GM23338 (cell line): ENCODE measurements at regions not wholly inside any gene's neighbourhood (a gene's known extent, or its start where the extent isn't known, plus 50 kb on each side); places are given as distances from the start of the nearest gene placed in this dataset.

Experiments used
- ATAC-seq: fragments of 200-7000 bp; cut with Tn5 transposase; 3 replicates; pipeline ENCODE4 v1.9.1; 2020
- DNase-seq: peaks from one replicate; pipeline ENCODE4 v3.0.0-alpha.2; 2015; ENCODE audit warnings: low spot score
- H2AFZ ChIP-seq: fragments of 200-600 bp; sonication (generic); 2 replicates; pipeline ENCODE4 v1.8.0; 2016; ENCODE audit warnings: antibody characterized with exemption, mild to moderate bottlenecking, moderate library complexity
- H3F3A ChIP-seq: fragments of 200-600 bp; sonication (generic); replicated peaks from 2 replicates; pipeline ENCODE4 v1.8.0; 2017; ENCODE audit warnings: antibody characterized with exemption, mixed run types, low read depth
- H3K27ac ChIP-seq: fragments of 200-600 bp; sonication (generic); 2 replicates; pipeline ENCODE4 v1.6.1; 2016; ENCODE audit warnings: low read depth
- H3K27me3 ChIP-seq: fragments of 200-600 bp; sonication (generic); 2 replicates; pipeline ENCODE4 v1.8.0; 2016; ENCODE audit warnings: mild to moderate bottlenecking, mixed run types, moderate library complexity; ENCODE audit not compliant: insufficient read depth
- H3K36me3 ChIP-seq: fragments of 200-600 bp; sonication (generic); 2 replicates; pipeline ENCODE4 v1.8.0; 2016; ENCODE audit warnings: mild to moderate bottlenecking; ENCODE audit not compliant: insufficient read depth
- H3K4me1 ChIP-seq: fragments of 200-600 bp; sonication (generic); 2 replicates; pipeline ENCODE4 v1.8.0; 2016; ENCODE audit warnings: mild to moderate bottlenecking, moderate library complexity; ENCODE audit not compliant: insufficient read depth
- H3K4me2 ChIP-seq: fragments of 200-600 bp; sonication (generic); 2 replicates; pipeline ENCODE4 v1.7.1; 2017; ENCODE audit warnings: mixed run types
- H3K4me3 ChIP-seq: fragments of 200-600 bp; sonication (generic); 2 replicates; pipeline ENCODE4 v1.6.1; 2016; ENCODE audit warnings: mixed run types
- H3K79me2 ChIP-seq: fragments of 200-600 bp; sonication (generic); replicated peaks from 2 replicates; pipeline ENCODE4 v1.8.0; 2017; ENCODE audit warnings: mild to moderate bottlenecking; ENCODE audit not compliant: insufficient read depth
- H3K9me2 ChIP-seq: fragments of 200-600 bp; sonication (generic); 2 replicates; pipeline ENCODE4 v1.8.0; 2017; ENCODE audit not compliant: insufficient read depth
- H4K20me1 ChIP-seq: fragments of 200-600 bp; sonication (generic); replicated peaks from 2 replicates; pipeline ENCODE4 v1.8.0; 2017; ENCODE audit warnings: mild to moderate bottlenecking; ENCODE audit not compliant: insufficient read depth
- H3K27ac Mint-ChIP-seq: 2 replicates; pipeline ENCODE4 v1.8.0; 2020; ENCODE audit warnings: inconsistent platforms, mild to moderate bottlenecking, moderate library complexity, mixed read lengths
- H3K27me3 Mint-ChIP-seq: 3 replicates; pipeline ENCODE4 v1.8.0; 2022; ENCODE audit warnings: low read depth, mild to moderate bottlenecking, moderate library complexity, mixed read lengths, inconsistent platforms; ENCODE audit not compliant: insufficient read depth, poor library complexity
- H3K36me3 Mint-ChIP-seq: 3 replicates; pipeline ENCODE4 v1.8.0; 2021; ENCODE audit warnings: low read depth, mild to moderate bottlenecking, inconsistent platforms, moderate library complexity, mixed read lengths
- H3K4me1 Mint-ChIP-seq: 3 replicates; pipeline ENCODE4 v1.8.0; 2020; ENCODE audit warnings: mild to moderate bottlenecking, inconsistent platforms, mixed read lengths
- H3K4me3 Mint-ChIP-seq: 3 replicates; pipeline ENCODE4 v1.8.0; 2021; ENCODE audit warnings: moderate library complexity, mild to moderate bottlenecking, inconsistent platforms, mixed read lengths
- H3K9me3 Mint-ChIP-seq: 3 replicates; pipeline ENCODE4 v1.8.0; 2020; ENCODE audit warnings: moderate library complexity, mild to moderate bottlenecking, inconsistent platforms, mixed read lengths
- CREB1 ChIP-seq: fragments of 250-450 bp; sonication (Bioruptor Pico); IDR thresholded peaks from 2 replicates; pipeline ENCODE4 v1.5.0; 2020; ENCODE audit warnings: low read depth, mild to moderate bottlenecking, moderate library complexity
- EZH2 ChIP-seq: fragments of 200-600 bp; sonication (generic); IDR thresholded peaks from one replicate; pipeline ENCODE4 v1.8.0; 2017; ENCODE audit warnings: antibody characterized with exemption, mild to moderate bottlenecking, low read depth; ENCODE audit not compliant: unreplicated experiment
- EZH2phosphoT487 ChIP-seq: fragments of 200-600 bp; sonication (generic); IDR thresholded peaks from one replicate; pipeline ENCODE4 v1.8.1; 2018; ENCODE audit warnings: antibody characterized with exemption; ENCODE audit not compliant: unreplicated experiment
- JUNB ChIP-seq: IDR thresholded peaks from one replicate; pipeline ENCODE4 v1.6.1; 2016; ENCODE audit warnings: antibody characterized with exemption; ENCODE audit not compliant: unreplicated experiment
- STAT1 ChIP-seq: IDR thresholded peaks from one replicate; pipeline ENCODE4 v1.6.1; 2016; ENCODE audit warnings: antibody characterized with exemption; ENCODE audit not compliant: unreplicated experiment
- ZNF114 ChIP-seq: fragments of 250-450 bp; sonication (Bioruptor Pico); IDR thresholded peaks from 2 replicates; pipeline ENCODE4 v1.5.0; 2020; ENCODE audit warnings: mild to moderate bottlenecking, moderate library complexity
- ZNF331 ChIP-seq: fragments of 250-450 bp; sonication (Bioruptor Pico); IDR thresholded peaks from 2 replicates; pipeline ENCODE4 v1.5.0; 2020; ENCODE audit warnings: low read depth, mild to moderate bottlenecking, moderate library complexity
- TF ChIP-seq, protein P1 (sequence below): fragments of 250-450 bp; sonication (Bioruptor Pico); IDR thresholded peaks from 2 replicates; pipeline ENCODE4 v1.5.0; 2020; ENCODE audit warnings: mild to moderate bottlenecking, moderate library complexity
- TF ChIP-seq, protein P2 (sequence below): IDR thresholded peaks from 2 replicates; pipeline ENCODE4 v1.6.1; 2016; ENCODE audit warnings: antibody characterized with exemption
- TF ChIP-seq, protein P3 (sequence below): IDR thresholded peaks from one replicate; pipeline ENCODE4 v1.6.1; 2018; ENCODE audit warnings: antibody characterized with exemption; ENCODE audit not compliant: unreplicated experiment

DNA sequence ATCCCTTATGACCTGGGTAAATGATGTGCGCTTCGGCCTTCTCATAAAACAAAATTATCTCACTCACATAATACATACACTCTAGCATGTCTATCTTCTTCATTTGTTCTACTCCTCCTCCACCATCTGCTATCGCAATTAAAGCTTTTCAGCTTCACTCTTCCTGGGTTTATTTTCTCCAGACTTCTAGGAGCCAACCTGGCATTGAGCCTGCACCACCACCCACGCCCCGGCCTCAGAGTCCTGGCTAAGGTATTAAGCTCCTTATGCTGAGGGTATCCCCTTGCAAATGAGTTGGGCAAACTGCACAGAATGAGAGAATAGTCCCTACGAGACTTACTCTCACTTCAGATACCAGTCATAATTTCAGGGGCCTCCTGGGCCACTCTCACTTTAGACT is 236.1 kb upstream of the CDH12 start (continued):
- TF ChIP-seq ZNF114 (CRISPR knock-in tag) (no peak), CREB1 (CRISPR knock-in tag) (no peak)

DNA sequence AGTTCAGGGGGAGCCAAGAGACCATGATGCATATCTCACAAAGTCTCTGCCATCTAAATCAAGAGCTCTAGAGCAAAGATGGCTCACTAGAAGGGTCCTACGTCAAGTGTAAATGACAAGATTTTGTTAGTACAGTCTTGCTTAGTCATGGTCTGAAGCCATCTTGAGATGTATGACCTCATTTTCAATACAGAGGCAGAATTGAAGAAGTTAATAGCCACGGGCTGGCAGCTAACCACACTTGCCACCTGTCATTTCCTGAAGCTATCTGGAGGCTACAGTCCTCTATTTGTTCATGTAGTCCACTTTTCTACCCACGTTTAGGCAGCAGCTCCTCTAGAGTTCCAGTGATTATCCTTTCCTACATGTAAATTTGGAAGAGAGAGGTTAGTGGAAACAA is 231.7 kb upstream of the CDH12 start:
- no peak for ATAC-seq
- no peak for TF ChIP-seq EZH2
- TF ChIP-seq ZNF114 (CRISPR knock-in tag) = no peak
- no peak overlapping the region for H3K27ac Mint-ChIP-seq

DNA sequence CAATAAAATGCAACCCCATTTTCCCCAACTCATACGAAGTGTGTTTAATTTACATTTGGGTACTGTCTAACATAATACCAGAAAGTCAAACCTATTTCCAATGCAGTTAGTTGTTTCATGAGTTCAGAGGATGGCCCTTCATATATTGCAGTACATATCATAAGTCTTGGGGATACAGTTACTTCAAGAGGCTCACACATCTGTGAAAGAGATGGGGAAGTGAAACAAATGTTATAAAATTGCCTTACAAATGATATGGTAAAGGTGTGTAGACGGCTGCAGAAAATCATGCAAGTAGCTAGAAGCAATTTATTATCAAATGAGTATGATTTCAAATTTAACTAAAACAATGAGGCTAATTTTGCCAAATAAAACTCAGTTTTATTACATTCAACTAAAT is 219.0 kb upstream of the CDH12 start:
- no peaks in the 10 kb centered on the region for H3K27me3 ChIP-seq
- no peaks in the 10 kb centered on the region for H3K36me3 ChIP-seq
- H3K27ac ChIP-seq = no peak overlapping the region
- H2AFZ ChIP-seq = no peak overlapping the region
- ATAC-seq = no peak
- no peaks in the 10 kb centered on the region for H3K79me2 ChIP-seq
- H3K4me3 ChIP-seq = no peak overlapping the region
- H3K36me3 Mint-ChIP-seq = no peaks in the 10 kb centered on the region
- H3K4me2 ChIP-seq = no peak overlapping the region
- no peak overlapping the region for H3K4me3 Mint-ChIP-seq
- peaks cover 2% of the 10 kb centered on the region for H3K27me3 Mint-ChIP-seq
- no peaks in the 10 kb centered on the region for H3F3A ChIP-seq
- H3K4me1 ChIP-seq = no peaks in the 10 kb centered on the region
- H4K20me1 ChIP-seq = no peaks in the 10 kb centered on the region
- DNase-seq = no peak
- H3K9me3 Mint-ChIP-seq = no peaks in the 10 kb centered on the region
- no peak for TF ChIP-seq ZNF331 (CRISPR knock-in tag)
- TF ChIP-seq EZH2 = no peak
- no peak for TF ChIP-seq EZH2phosphoT487
- TF ChIP-seq, protein P1, sequence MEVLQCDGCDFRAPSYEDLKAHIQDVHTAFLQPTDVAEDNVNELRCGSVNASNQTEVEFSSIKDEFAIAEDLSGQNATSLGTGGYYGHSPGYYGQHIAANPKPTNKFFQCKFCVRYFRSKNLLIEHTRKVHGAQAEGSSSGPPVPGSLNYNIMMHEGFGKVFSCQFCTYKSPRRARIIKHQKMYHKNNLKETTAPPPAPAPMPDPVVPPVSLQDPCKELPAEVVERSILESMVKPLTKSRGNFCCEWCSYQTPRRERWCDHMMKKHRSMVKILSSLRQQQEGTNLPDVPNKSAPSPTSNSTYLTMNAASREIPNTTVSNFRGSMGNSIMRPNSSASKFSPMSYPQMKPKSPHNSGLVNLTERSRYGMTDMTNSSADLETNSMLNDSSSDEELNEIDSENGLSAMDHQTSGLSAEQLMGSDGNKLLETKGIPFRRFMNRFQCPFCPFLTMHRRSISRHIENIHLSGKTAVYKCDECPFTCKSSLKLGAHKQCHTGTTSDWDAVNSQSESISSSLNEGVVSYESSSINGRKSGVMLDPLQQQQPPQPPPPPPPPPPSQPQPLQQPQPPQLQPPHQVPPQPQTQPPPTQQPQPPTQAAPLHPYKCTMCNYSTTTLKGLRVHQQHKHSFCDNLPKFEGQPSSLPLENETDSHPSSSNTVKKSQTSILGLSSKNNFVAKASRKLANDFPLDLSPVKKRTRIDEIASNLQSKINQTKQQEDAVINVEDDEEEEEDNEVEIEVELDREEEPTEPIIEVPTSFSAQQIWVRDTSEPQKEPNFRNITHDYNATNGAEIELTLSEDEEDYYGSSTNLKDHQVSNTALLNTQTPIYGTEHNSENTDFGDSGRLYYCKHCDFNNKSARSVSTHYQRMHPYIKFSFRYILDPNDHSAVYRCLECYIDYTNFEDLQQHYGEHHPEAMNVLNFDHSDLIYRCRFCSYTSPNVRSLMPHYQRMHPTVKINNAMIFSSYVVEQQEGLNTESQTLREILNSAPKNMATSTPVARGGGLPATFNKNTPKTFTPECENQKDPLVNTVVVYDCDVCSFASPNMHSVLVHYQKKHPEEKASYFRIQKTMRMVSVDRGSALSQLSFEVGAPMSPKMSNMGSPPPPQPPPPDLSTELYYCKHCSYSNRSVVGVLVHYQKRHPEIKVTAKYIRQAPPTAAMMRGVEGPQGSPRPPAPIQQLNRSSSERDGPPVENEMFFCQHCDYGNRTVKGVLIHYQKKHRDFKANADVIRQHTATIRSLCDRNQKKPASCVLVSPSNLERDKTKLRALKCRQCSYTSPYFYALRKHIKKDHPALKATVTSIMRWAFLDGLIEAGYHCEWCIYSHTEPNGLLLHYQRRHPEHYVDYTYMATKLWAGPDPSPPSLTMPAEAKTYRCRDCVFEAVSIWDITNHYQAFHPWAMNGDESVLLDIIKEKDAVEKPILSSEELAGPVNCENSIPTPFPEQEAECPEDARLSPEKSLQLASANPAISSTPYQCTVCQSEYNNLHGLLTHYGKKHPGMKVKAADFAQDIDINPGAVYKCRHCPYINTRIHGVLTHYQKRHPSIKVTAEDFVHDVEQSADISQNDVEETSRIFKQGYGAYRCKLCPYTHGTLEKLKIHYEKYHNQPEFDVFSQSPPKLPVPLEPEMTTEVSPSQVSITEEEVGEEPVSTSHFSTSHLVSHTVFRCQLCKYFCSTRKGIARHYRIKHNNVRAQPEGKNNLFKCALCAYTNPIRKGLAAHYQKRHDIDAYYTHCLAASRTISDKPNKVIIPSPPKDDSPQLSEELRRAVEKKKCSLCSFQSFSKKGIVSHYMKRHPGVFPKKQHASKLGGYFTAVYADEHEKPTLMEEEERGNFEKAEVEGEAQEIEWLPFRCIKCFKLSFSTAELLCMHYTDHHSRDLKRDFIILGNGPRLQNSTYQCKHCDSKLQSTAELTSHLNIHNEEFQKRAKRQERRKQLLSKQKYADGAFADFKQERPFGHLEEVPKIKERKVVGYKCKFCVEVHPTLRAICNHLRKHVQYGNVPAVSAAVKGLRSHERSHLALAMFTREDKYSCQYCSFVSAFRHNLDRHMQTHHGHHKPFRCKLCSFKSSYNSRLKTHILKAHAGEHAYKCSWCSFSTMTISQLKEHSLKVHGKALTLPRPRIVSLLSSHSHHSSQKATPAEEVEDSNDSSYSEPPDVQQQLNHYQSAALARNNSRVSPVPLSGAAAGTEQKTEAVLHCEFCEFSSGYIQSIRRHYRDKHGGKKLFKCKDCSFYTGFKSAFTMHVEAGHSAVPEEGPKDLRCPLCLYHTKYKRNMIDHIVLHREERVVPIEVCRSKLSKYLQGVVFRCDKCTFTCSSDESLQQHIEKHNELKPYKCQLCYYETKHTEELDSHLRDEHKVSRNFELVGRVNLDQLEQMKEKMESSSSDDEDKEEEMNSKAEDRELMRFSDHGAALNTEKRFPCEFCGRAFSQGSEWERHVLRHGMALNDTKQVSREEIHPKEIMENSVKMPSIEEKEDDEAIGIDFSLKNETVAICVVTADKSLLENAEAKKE = no peak
- no peak for TF ChIP-seq JUNB
- no peak for TF ChIP-seq ZNF114 (CRISPR knock-in tag)
- TF ChIP-seq, protein P2, sequence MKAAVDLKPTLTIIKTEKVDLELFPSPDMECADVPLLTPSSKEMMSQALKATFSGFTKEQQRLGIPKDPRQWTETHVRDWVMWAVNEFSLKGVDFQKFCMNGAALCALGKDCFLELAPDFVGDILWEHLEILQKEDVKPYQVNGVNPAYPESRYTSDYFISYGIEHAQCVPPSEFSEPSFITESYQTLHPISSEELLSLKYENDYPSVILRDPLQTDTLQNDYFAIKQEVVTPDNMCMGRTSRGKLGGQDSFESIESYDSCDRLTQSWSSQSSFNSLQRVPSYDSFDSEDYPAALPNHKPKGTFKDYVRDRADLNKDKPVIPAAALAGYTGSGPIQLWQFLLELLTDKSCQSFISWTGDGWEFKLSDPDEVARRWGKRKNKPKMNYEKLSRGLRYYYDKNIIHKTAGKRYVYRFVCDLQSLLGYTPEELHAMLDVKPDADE = no peak
- TF ChIP-seq, protein P3, sequence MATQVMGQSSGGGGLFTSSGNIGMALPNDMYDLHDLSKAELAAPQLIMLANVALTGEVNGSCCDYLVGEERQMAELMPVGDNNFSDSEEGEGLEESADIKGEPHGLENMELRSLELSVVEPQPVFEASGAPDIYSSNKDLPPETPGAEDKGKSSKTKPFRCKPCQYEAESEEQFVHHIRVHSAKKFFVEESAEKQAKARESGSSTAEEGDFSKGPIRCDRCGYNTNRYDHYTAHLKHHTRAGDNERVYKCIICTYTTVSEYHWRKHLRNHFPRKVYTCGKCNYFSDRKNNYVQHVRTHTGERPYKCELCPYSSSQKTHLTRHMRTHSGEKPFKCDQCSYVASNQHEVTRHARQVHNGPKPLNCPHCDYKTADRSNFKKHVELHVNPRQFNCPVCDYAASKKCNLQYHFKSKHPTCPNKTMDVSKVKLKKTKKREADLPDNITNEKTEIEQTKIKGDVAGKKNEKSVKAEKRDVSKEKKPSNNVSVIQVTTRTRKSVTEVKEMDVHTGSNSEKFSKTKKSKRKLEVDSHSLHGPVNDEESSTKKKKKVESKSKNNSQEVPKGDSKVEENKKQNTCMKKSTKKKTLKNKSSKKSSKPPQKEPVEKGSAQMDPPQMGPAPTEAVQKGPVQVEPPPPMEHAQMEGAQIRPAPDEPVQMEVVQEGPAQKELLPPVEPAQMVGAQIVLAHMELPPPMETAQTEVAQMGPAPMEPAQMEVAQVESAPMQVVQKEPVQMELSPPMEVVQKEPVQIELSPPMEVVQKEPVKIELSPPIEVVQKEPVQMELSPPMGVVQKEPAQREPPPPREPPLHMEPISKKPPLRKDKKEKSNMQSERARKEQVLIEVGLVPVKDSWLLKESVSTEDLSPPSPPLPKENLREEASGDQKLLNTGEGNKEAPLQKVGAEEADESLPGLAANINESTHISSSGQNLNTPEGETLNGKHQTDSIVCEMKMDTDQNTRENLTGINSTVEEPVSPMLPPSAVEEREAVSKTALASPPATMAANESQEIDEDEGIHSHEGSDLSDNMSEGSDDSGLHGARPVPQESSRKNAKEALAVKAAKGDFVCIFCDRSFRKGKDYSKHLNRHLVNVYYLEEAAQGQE = no peak
- TF ChIP-seq STAT1 = no peak
- TF ChIP-seq CREB1 (CRISPR knock-in tag) = no peak
- no peaks in the 10 kb centered on the region for H3K9me2 ChIP-seq
- no peak overlapping the region for H3K27ac Mint-ChIP-seq
- no peaks in the 10 kb centered on the region for H3K4me1 Mint-ChIP-seq

More for the DNA sequence above, 231.7 kb upstream of the CDH12 start:
- Mint-ChIP-seq H3K4me1 (no peaks in the 10 kb centered on the region), H3K4me3 (no peak overlapping the region), H3K9me3 (no peaks in the 10 kb centered on the region), H3K36me3 (no peaks in the 10 kb centered on the region), H3K27me3 (peaks cover 1% of the 10 kb centered on the region)
- DNase-seq = no peak
- Histone ChIP-seq H3K4me1 (no peaks in the 10 kb centered on the region), H3K4me2 (no peak overlapping the region), H3K36me3 (no peaks in the 10 kb centered on the region), H3K27ac (no peak overlapping the region), H4K20me1 (no peaks in the 10 kb centered on the region), H3K27me3 (no peaks in the 10 kb centered on the region), H3K79me2 (no peaks in the 10 kb centered on the region), H2AFZ (peak overlapping the region; percentile 28; the same call in 1 of the 2 replicates), H3K4me3 (no peak overlapping the region), H3F3A (no peaks in the 10 kb centered on the region), H3K9me2 (0 out of 2 replicates have a peak, but pooled peaks cover 10% of the 10 kb centered on the region)
